GM19351 (cell line): ENCODE measurements at regions not wholly inside any gene's neighbourhood (a gene's known extent, or its start where the extent isn't known, plus 50 kb on each side); places are given as distances from the start of the nearest gene placed in this dataset.
"Not testable (repeated sequence)": the region's sequence is repeated elsewhere in the genome, so short reads cannot be mapped to it uniquely, and the experiment has no call there.

Source experiments
- ATAC-seq: cut with Tn5 transposase; IDR thresholded peaks from one replicate; pipeline ENCODE4 v1.9.1; 2021; ENCODE audit warnings: mild to moderate bottlenecking, moderate library complexity; ENCODE audit not compliant: unreplicated experiment

- no peak for ATAC-seq
These were observed 894.3 kb downstream of the DIPK2A start for GRCh38 chr3:144865948-144866347.

- ATAC-seq = no peak
These were observed 894.9 kb downstream of the DIPK2A start for GRCh38 chr3:144866476-144866875.

GRCh38 chr3:144868506-144868905 lies 896.9 kb downstream of the DIPK2A start:
- ATAC-seq = no peak

- ATAC-seq = no peak
These were observed 901.4 kb downstream of the DIPK2A start for GRCh38 chr3:144873066-144873465.

- ATAC-seq = no peak
These were observed 903.6 kb downstream of the DIPK2A start for GRCh38 chr3:144875211-144875610.

- no peak for ATAC-seq
These were observed 905.7 kb downstream of the DIPK2A start for GRCh38 chr3:144877356-144877755.

GRCh38 chr3:144879701-144880100 lies 908.1 kb downstream of the DIPK2A start:
- no peak for ATAC-seq

GRCh38 chr3:144893980-144894379 lies 922.4 kb downstream of the DIPK2A start:
- no peak for ATAC-seq

- ATAC-seq = no peak
These were observed 923.0 kb downstream of the DIPK2A start for GRCh38 chr3:144894576-144894975.

- ATAC-seq = no peak
These were observed 928.7 kb downstream of the DIPK2A start for GRCh38 chr3:144900366-144900765.

- not testable (repeated sequence) for ATAC-seq
These were observed 936.0 kb downstream of the DIPK2A start for GRCh38 chr3:144907581-144907980.

GRCh38 chr3:144912968-144913367 lies 941.3 kb downstream of the DIPK2A start:
- ATAC-seq = no peak

GRCh38 chr3:144915202-144915601 lies 943.6 kb downstream of the DIPK2A start:
- ATAC-seq = no peak

GRCh38 chr3:144921710-144922109 lies 950.1 kb downstream of the DIPK2A start:
- ATAC-seq = no peak

- ATAC-seq = no peak
These were observed 951.6 kb downstream of the DIPK2A start for GRCh38 chr3:144923046-144923775.

GRCh38 chr3:144930431-144930830 lies 958.8 kb downstream of the DIPK2A start:
- ATAC-seq = no peak

- ATAC-seq = no peak
These were observed 960.0 kb downstream of the DIPK2A start for GRCh38 chr3:144931590-144931989.

GRCh38 chr3:144942093-144942837 lies 970.6 kb downstream of the DIPK2A start:
- ATAC-seq = no peak

- no peak for ATAC-seq
These were observed 971.2 kb downstream of the DIPK2A start for GRCh38 chr3:144942838-144943197.

- ATAC-seq = no peak
These were observed 976.3 kb downstream of the DIPK2A start for GRCh38 chr3:144947895-144948294.

GRCh38 chr3:144948711-144949110 lies 977.1 kb downstream of the DIPK2A start:
- ATAC-seq = no peak

- no peak for ATAC-seq
These were observed 982.3 kb downstream of the DIPK2A start for GRCh38 chr3:144953959-144954358.
